Tibial nerve (tissue), 3 donors: ENCODE measurements at regions not wholly inside any gene's neighbourhood (a gene's known extent, or its start where the extent isn't known, plus 50 kb on each side); places are given as distances from the start of the nearest gene placed in this dataset.

Experiments used
- CTCF ChIP-seq, 5 experiments: fragments of 200-600 bp in 3 of 5; fragments of 450-650 bp in 2 of 5; sonication (generic) in 3 of 5; IDR thresholded peaks; one replicate each; pipeline ENCODE4 v1.5.1; 2016 to 2019; ENCODE audit warnings: antibody characterized with exemption in 5 of 5, mild to moderate bottlenecking in 3 of 5, moderate library complexity in 2 of 5
- POLR2A ChIP-seq, 2 donors: fragments of 450-650 bp; IDR thresholded peaks; one replicate each; pipeline ENCODE4 v1.6.1; 2017; ENCODE audit warnings: antibody characterized with exemption in 2 of 2, mild to moderate bottlenecking in 2 of 2, moderate library complexity in 2 of 2

- TF ChIP-seq POLR2A (IDR thresholded peaks at IDR 0.05) (no peak), CTCF (IDR thresholded peaks at IDR 0.05) (no peak)
These were observed 83.8 kb upstream of the GALNT15 start for GRCh38 chr3:16090706-16091105.
